ENCODE measurements at regions not wholly inside any gene's neighbourhood (a gene's known extent, or its start where the extent isn't known, plus 50 kb on each side); places are given as distances from the start of the nearest gene placed in this dataset.

GRCh38 chr21:26273686-26274313, 103.2 kb upstream of the APP start:
- POLR2A ChIA-PET, result no interaction called here

DNA sequence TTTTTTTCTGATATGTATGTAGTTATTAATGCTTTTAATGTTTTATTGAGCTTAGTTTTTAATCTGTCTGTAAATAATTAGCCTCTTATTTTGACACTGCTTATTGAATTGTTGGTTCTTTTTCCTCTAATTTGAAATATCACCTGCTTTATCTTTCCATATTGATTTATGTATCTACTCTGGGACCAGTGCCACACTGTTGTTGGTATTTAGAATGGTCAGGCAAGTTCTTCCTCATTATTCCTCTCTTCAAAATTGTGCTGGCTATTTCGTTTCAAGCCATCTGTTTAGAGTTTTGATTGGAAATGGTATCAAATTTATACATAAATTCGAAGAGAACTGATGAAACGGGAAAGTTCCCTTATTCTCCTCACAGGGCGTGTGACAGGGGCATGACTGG, 96.8 kb upstream of the APP start:
- no peaks in the 10 kb centered on the region for H3F3A ChIP-seq (replicated peaks; ENCODE audit: insufficient read depth)
- TF ChIP-seq SMC3 (IDR thresholded peaks at IDR 0.05; ENCODE audit: low read depth, low read length) (no peak), TEAD4 (IDR thresholded peaks at IDR 0.05; ENCODE audit: borderline replicate concordance, insufficient read depth) (no peak), RFX5 (IDR thresholded peaks at IDR 0.05; ENCODE audit: low read length) (no peak), RXRA (IDR thresholded peaks at IDR 0.05; ENCODE audit: borderline replicate concordance, low read depth) (no peak), CTCF (IDR thresholded peaks at IDR 0.05) (no peak), GABPA (IDR thresholded peaks at IDR 0.05; ENCODE audit: low read depth) (no peak), NFIC (IDR thresholded peaks at IDR 0.05; ENCODE audit: borderline replicate concordance) (no peak), TAF1 (IDR thresholded peaks at IDR 0.05; ENCODE audit: borderline replicate concordance, low read depth, low read length) (no peak), EP300 (IDR thresholded peaks at IDR 0.05; ENCODE audit: borderline replicate concordance in 1 of 2, low read depth in 1 of 2, low read length in 1 of 2) (no peak), NRF1 (IDR thresholded peaks at IDR 0.05; ENCODE audit: low read depth, low read length) (no peak), GATA2 (CRISPR knock-in tag; IDR thresholded peaks at IDR 0.05) (no peak), JUND (IDR thresholded peaks at IDR 0.05) (no peak), ELF1 (IDR thresholded peaks at IDR 0.05) (no peak), POLR2AphosphoS5 (IDR thresholded peaks at IDR 0.05; ENCODE audit: low read depth, low read length) (no peak)
- TF ChIP-seq, protein P1, sequence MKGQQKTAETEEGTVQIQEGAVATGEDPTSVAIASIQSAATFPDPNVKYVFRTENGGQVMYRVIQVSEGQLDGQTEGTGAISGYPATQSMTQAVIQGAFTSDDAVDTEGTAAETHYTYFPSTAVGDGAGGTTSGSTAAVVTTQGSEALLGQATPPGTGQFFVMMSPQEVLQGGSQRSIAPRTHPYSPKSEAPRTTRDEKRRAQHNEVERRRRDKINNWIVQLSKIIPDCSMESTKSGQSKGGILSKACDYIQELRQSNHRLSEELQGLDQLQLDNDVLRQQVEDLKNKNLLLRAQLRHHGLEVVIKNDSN (IDR thresholded peaks at IDR 0.05; ENCODE audit: borderline replicate concordance, low read depth), result no peak
- TF ChIP-seq, protein P2, sequence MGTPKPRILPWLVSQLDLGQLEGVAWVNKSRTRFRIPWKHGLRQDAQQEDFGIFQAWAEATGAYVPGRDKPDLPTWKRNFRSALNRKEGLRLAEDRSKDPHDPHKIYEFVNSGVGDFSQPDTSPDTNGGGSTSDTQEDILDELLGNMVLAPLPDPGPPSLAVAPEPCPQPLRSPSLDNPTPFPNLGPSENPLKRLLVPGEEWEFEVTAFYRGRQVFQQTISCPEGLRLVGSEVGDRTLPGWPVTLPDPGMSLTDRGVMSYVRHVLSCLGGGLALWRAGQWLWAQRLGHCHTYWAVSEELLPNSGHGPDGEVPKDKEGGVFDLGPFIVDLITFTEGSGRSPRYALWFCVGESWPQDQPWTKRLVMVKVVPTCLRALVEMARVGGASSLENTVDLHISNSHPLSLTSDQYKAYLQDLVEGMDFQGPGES (IDR thresholded peaks at IDR 0.05; ENCODE audit: low read depth, low read length), result no peak
- H4K20me1 ChIP-seq (ENCODE audit: insufficient read depth), result no peaks in the 10 kb centered on the region
- no peak overlapping the region for H3K4me2 ChIP-seq
- POLR2A ChIA-PET, result no interaction called here
- H3K4me3 ChIP-seq (ENCODE audit: low read depth in 2 of 2, low read length in 1 of 2), result no peak overlapping the region
- no peak overlapping the region for H3K27ac ChIP-seq (ENCODE audit: low read depth in 2 of 2, low read length in 1 of 2)
- no peak for DNase-seq
- no peaks in the 10 kb centered on the region for H3K9me2 ChIP-seq
- no peak overlapping the region for H3K9ac ChIP-seq
- peaks cover 0 to 7% of the 10 kb centered on the region in 2 experiments; a peak in 1 of 4 replicates for H3K4me1 ChIP-seq (ENCODE audit: control insufficient read depth in 1 of 2, insufficient read depth in 2 of 2, low read depth in 1 of 2, low read length in 1 of 2)
- H3K9me3 ChIP-seq, result no peaks in the 10 kb centered on the region
- 23% methylated on average over 4 of the region's 4 CpGs for WGBS (ENCODE audit: low lambda C conversion rate)
- CTCF ChIA-PET, result interaction anchor here (1.6 kb wide), 1 partner anchor 10 kb away, joined by 4 read pairs; no protein-coding TSS in a partner anchor
- H2AFZ ChIP-seq (ENCODE audit: low read depth), result no peak overlapping the region
- H3K27me3 ChIP-seq (ENCODE audit: insufficient read depth), result no peaks in the 10 kb centered on the region
- H3K79me2 ChIP-seq (ENCODE audit: insufficient read depth), result no peaks in the 10 kb centered on the region
- no peaks in the 10 kb centered on the region for H3K36me3 ChIP-seq (replicated peaks in 1 of 2; ENCODE audit: control insufficient read depth in 1 of 2, insufficient read depth in 2 of 2, low read length in 1 of 2)

More at GRCh38 chr21:26273686-26274313, 103.2 kb upstream of the APP start:
- Histone ChIP-seq H3K9me3 (no peaks in the 10 kb centered on the region), H3K79me2 (ENCODE audit: insufficient read depth) (no peaks in the 10 kb centered on the region), H3K27me3 (ENCODE audit: insufficient read depth) (no peaks in the 10 kb centered on the region), H3K9ac (no peak overlapping the region), H3F3A (replicated peaks; ENCODE audit: insufficient read depth) (no peaks in the 10 kb centered on the region), H2AFZ (ENCODE audit: low read depth) (no peak overlapping the region), H3K4me2 (no peak overlapping the region), H4K20me1 (ENCODE audit: insufficient read depth) (no peaks in the 10 kb centered on the region), H3K36me3 (replicated peaks in 1 of 2; ENCODE audit: control insufficient read depth in 1 of 2, insufficient read depth in 2 of 2, low read length in 1 of 2) (no peaks in the 10 kb centered on the region), H3K9me2 (no peaks in the 10 kb centered on the region), H3K27ac (ENCODE audit: low read depth in 2 of 2, low read length in 1 of 2) (no peak overlapping the region), H3K4me1 (ENCODE audit: control insufficient read depth in 1 of 2, insufficient read depth in 2 of 2, low read depth in 1 of 2, low read length in 1 of 2) (no peaks in the 10 kb centered on the region), H3K4me3 (ENCODE audit: low read depth in 2 of 2, low read length in 1 of 2) (no peak overlapping the region)
- no peak for TF ChIP-seq MEF2A (IDR thresholded peaks at IDR 0.05; ENCODE audit: borderline replicate concordance, low read depth)
- TF ChIP-seq SMC3 (IDR thresholded peaks at IDR 0.05; ENCODE audit: low read depth, low read length), result no peak
- no peak for TF ChIP-seq GATA2 (CRISPR knock-in tag; IDR thresholded peaks at IDR 0.05)
- no peak for TF ChIP-seq FOXM1 (IDR thresholded peaks at IDR 0.05; ENCODE audit: low read depth)
- no peak for TF ChIP-seq JUND (IDR thresholded peaks at IDR 0.05)
- TF ChIP-seq CHD2 (IDR thresholded peaks at IDR 0.05; ENCODE audit: low read length, partially characterized antibody), result no peak
- TF ChIP-seq, protein P1 (IDR thresholded peaks at IDR 0.05; ENCODE audit: borderline replicate concordance, low read depth), result no peak
- no peak for DNase-seq
- CTCF ChIA-PET, result interaction anchor here (1.2 kb wide), 1 partner anchor 19 kb away, joined by 4 read pairs; no protein-coding TSS in a partner anchor
